Stomach (tissue), 4 donors: ENCODE measurements at regions not wholly inside any gene's neighbourhood (a gene's known extent, or its start where the extent isn't known, plus 50 kb on each side); places are given as distances from the start of the nearest gene placed in this dataset.

Source experiments
- POLR2A ChIP-seq, 4 donors: fragments of 450-650 bp; IDR thresholded peaks; one replicate each; pipeline ENCODE4 v1.6.1; 2016; ENCODE audit warnings: antibody characterized with exemption in 4 of 4, control low read depth in 2 of 4, mild to moderate bottlenecking in 1 of 4, moderate library complexity in 1 of 4
- TF ChIP-seq, protein P1 (sequence below), 7 experiments: fragments of 450-650 bp in 4 of 7; fragments of 200-600 bp in 3 of 7; sonication (generic) in 3 of 7; IDR thresholded peaks; one replicate each; pipeline ENCODE4 v1.5.1; 2016 to 2019; ENCODE audit warnings: antibody characterized with exemption in 7 of 7, control low read depth in 2 of 7, mild to moderate bottlenecking in 1 of 7

DNA sequence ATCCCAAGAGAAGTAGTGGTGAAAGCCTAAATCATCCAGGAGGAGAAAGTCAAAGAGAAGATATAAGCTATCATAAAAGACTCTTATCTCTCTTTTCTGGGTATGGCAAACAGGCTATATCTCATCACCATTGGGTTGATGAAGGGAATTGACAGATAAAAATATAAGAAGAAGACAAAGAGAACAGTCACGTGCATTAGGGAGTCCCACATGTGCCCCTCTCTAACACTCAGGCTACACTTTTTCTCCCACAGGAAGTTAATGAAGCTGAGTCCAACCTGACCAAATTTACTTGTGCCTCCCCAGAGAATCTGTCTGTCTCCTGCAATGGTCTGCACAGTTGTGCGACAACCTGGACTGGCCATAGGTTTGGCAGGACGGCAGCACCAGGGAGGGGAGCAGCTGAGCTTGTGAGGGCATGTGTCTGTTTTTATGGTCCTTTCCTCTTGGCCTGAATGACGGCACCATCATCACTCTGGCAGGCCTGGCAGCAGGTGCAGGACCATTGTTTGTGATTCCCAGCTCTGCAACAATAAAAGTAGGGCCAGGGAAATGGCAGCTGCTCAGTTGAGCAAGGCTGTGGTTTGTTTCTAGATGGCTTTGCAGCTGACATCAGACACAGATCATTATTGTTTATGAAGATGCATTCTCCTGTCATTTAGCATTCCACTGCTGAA, 144.5 kb upstream of the MCHR2 start:
- TF ChIP-seq POLR2A (IDR thresholded peaks at IDR 0.05) = no peak
- TF ChIP-seq, protein P1, sequence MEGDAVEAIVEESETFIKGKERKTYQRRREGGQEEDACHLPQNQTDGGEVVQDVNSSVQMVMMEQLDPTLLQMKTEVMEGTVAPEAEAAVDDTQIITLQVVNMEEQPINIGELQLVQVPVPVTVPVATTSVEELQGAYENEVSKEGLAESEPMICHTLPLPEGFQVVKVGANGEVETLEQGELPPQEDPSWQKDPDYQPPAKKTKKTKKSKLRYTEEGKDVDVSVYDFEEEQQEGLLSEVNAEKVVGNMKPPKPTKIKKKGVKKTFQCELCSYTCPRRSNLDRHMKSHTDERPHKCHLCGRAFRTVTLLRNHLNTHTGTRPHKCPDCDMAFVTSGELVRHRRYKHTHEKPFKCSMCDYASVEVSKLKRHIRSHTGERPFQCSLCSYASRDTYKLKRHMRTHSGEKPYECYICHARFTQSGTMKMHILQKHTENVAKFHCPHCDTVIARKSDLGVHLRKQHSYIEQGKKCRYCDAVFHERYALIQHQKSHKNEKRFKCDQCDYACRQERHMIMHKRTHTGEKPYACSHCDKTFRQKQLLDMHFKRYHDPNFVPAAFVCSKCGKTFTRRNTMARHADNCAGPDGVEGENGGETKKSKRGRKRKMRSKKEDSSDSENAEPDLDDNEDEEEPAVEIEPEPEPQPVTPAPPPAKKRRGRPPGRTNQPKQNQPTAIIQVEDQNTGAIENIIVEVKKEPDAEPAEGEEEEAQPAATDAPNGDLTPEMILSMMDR (IDR thresholded peaks at IDR 0.05) = no peak
